A549 (cell line): ENCODE measurements at regions not wholly inside any gene's neighbourhood (a gene's known extent, or its start where the extent isn't known, plus 50 kb on each side); places are given as distances from the start of the nearest gene placed in this dataset.
A peak's percentile ranks its signal among the peaks of the same experiment; 100 is the strongest.

Source experiments
- BCL3 ChIP-seq: fragments of >200 bp; sonication (Bioruptor Twin); formaldehyde crosslinking; IDR thresholded peaks from 3 replicates; pipeline ENCODE4 v1.6.1; 2016
- CEBPB ChIP-seq, 2 experiments: fragments of >200 bp in 1 of 2; sonication (Bioruptor Twin) in 1 of 2; formaldehyde crosslinking in 1 of 2; IDR thresholded peaks; 2 replicates each; pipeline ENCODE4 v1.6.1; 2012 to 2016
- CTCF ChIP-seq: fragments of >200 bp; sonication (Bioruptor Twin); formaldehyde crosslinking; IDR thresholded peaks from 3 replicates; pipeline ENCODE4 v1.5.1; 2016
- JUN ChIP-seq, 2 experiments: fragments of >200 bp; sonication (Bioruptor Twin); formaldehyde crosslinking; IDR thresholded peaks; 2 replicates in 1 of 2; 3 replicates in 1 of 2; pipeline ENCODE4 v1.6.1; 2016 to 2017
- JUNB ChIP-seq: fragments of >200 bp; sonication (Bioruptor Twin); formaldehyde crosslinking; IDR thresholded peaks from 2 replicates; pipeline ENCODE4 v1.6.1; 2016
- MAFK ChIP-seq: fragments of 450-650 bp; IDR thresholded peaks from 2 replicates; pipeline ENCODE4 v1.6.1; 2014; ENCODE audit not compliant: partially characterized antibody
- MAZ ChIP-seq: fragments of 150-350 bp; IDR thresholded peaks from 2 replicates; pipeline ENCODE4 v1.6.1; 2014; ENCODE audit warnings: antibody characterized with exemption, low read depth, low read length, borderline replicate concordance
- MYC ChIP-seq: IDR thresholded peaks from 2 replicates; pipeline ENCODE4 v1.6.1; 2012; ENCODE audit warnings: mild to moderate bottlenecking, inconsistent platforms, low read length, improper control_type of control experiment, borderline replicate concordance
- NFE2L2 ChIP-seq: fragments of 150-350 bp; conservative IDR thresholded peaks from 2 replicates; pipeline ENCODE4 v1.6.1; 2014; ENCODE audit warnings: low read length
- PBX3 ChIP-seq: IDR thresholded peaks from 2 replicates; pipeline ENCODE4 v1.6.1; 2012
- POLR2A ChIP-seq: IDR thresholded peaks from 2 replicates; pipeline ENCODE4 v1.6.1; 2012; ENCODE audit warnings: mild to moderate bottlenecking, low read length
- RNF2 ChIP-seq: fragments of 200-600 bp; sonication (generic); IDR thresholded peaks from 2 replicates; pipeline ENCODE4 v1.6.1; 2016; ENCODE audit warnings: low read depth, mild to moderate bottlenecking, antibody characterized with exemption, moderate library complexity, borderline replicate concordance
- SMC3 ChIP-seq: fragments of >200 bp; sonication (Bioruptor Twin); formaldehyde crosslinking; IDR thresholded peaks from 3 replicates; pipeline ENCODE4 v1.6.1; 2018; ENCODE audit warnings: inconsistent platforms
- USF2 ChIP-seq: fragments of 450-650 bp; IDR thresholded peaks from 2 replicates; pipeline ENCODE4 v1.6.1; 2014; ENCODE audit warnings: antibody characterized with exemption

- TF ChIP-seq MAFK (peak; percentile 60), RNF2 (no peak), USF2 (no peak), SMC3 (no peak), POLR2A (no peak), CTCF (no peak), MYC (no peak), PBX3 (no peak), NFE2L2 (no peak), JUNB (no peak), BCL3 (no peak), CEBPB (IDR thresholded peaks at IDR 0.05) (no peak), MAZ (no peak), JUN (IDR thresholded peaks at IDR 0.05) (no peak)
Observed at GRCh38 chr10:2674451-2674850, 392.9 kb upstream of the PFKP start.
